Gastroesophageal sphincter (tissue), 3 donors: ENCODE measurements at regions not wholly inside any gene's neighbourhood (a gene's known extent, or its start where the extent isn't known, plus 50 kb on each side); places are given as distances from the start of the nearest gene placed in this dataset.

Source experiments
- CTCF ChIP-seq, 4 experiments: fragments of 200-600 bp in 2 of 4; fragments of 450-650 bp in 2 of 4; sonication (generic) in 1 of 4; IDR thresholded peaks; one replicate each; pipeline ENCODE4 v1.5.1; 2017 to 2019; ENCODE audit warnings: antibody characterized with exemption in 4 of 4, mild to moderate bottlenecking in 2 of 4, moderate library complexity in 2 of 4
- EP300 ChIP-seq: sonication (generic); formaldehyde crosslinking; IDR thresholded peaks from one replicate; pipeline ENCODE4 v1.6.1; 2017; ENCODE audit warnings: antibody characterized with exemption, mild to moderate bottlenecking
- POLR2A ChIP-seq, 2 donors: fragments of 450-650 bp; IDR thresholded peaks; one replicate each; pipeline ENCODE4 v1.6.1; 2017; ENCODE audit warnings: antibody characterized with exemption in 2 of 2, mild to moderate bottlenecking in 2 of 2, moderate library complexity in 1 of 2
- POLR2AphosphoS5 ChIP-seq: sonication (generic); formaldehyde crosslinking; IDR thresholded peaks from one replicate; pipeline ENCODE4 v1.6.1; 2017; ENCODE audit warnings: antibody characterized with exemption

- no peak for TF ChIP-seq CTCF (IDR thresholded peaks at IDR 0.05)
- no peak for TF ChIP-seq POLR2A (IDR thresholded peaks at IDR 0.05)
- TF ChIP-seq EP300: no peak
- TF ChIP-seq POLR2AphosphoS5: no peak
Measured at GRCh38 chr3:6250167-6250566, 610.7 kb upstream of the GRM7 start.
